ENCODE measurements at regions not wholly inside any gene's neighbourhood (a gene's known extent, or its start where the extent isn't known, plus 50 kb on each side); places are given as distances from the start of the nearest gene placed in this dataset.

DNA sequence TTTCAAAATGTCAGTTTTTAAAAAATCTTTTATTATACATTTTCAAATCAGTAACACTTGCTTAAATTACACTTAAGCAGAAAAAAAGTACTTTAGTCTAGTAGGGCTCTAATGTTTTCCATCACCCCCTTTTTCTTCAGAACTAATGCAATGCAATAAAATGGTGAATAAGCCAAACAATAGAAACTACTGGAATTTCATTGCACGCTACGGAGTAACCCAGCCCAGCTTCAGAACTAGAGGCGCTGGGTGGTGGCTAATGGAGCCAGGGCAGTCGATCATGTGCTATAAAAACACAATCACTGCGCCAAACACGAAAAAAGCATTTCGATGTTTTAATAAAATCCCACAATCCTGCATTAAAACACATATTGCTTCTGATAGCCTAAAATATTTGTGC, 59.9 kb upstream of the ODAD2 start:
- H3K4me3 ChIP-seq (ENCODE audit: low read depth in 1 of 2, low read length in 2 of 2), result no peak overlapping the region

DNA sequence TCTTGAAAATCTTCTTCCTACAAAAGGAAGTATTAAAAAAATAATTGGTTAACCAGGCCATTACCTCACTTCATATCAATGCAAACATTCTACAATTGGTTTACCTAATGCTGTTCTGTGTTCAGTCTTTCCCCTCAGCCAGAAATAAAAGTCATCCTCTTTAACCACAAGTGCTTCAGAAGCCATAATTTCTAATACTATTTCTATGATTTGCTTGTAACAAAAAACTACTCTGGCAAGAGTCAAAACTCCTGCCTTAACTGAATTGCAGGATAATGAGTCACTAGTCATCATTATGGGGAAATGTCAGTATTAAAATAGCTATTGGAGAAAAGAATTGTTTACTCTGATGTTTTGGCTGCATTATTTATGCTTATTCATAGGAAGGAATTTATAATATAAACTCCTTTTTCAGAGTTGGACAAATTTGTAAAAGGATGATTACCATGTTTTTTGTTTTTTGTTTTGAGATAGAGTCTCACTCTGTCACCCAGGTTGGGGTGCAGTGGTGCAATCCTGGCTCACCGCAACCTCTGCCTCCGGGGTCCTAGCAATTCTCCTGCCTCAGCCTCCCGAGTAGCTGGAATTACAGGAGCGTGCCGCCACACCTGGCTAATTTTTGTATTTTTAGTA, 55.5 kb upstream of the ODAD2 start:
- 86 to 87% methylated on average over 5 of the region's 5 CpGs for WGBS, 2 donors
- Histone ChIP-seq H3K4me1 (ENCODE audit: control insufficient read depth in 2 of 2, insufficient read depth in 2 of 2, low read length in 1 of 2) (no peaks in the 10 kb centered on the region), H3K4me3 (ENCODE audit: low read depth in 1 of 2, low read length in 2 of 2) (no peak overlapping the region), H3K9me3 (ENCODE audit: control insufficient read depth in 2 of 2, insufficient read depth in 1 of 2, low read depth in 1 of 2, low read length in 1 of 2) (no peaks in the 10 kb centered on the region), H3K27me3 (ENCODE audit: control insufficient read depth in 1 of 2, insufficient read depth in 2 of 2, low read length in 2 of 2) (no peaks in the 10 kb centered on the region), H3K27ac (ENCODE audit: low read depth in 2 of 2, low read length in 1 of 2) (peak overlapping the region in 1 of 2 donors; percentile 49), H3K36me3 (ENCODE audit: control insufficient read depth in 2 of 2, insufficient read depth in 2 of 2, low read length in 1 of 2) (peaks cover 4 to 5% of the 10 kb centered on the region in 2 donors)

More for the DNA sequence above, 59.9 kb upstream of the ODAD2 start:
- Histone ChIP-seq H3K27ac (ENCODE audit: low read depth in 2 of 2, low read length in 1 of 2) (no peak overlapping the region), H3K27me3 (ENCODE audit: control insufficient read depth in 1 of 2, insufficient read depth in 2 of 2, low read length in 2 of 2) (no peaks in the 10 kb centered on the region), H3K4me1 (ENCODE audit: control insufficient read depth in 2 of 2, insufficient read depth in 2 of 2, low read length in 1 of 2) (no peaks in the 10 kb centered on the region), H3K9me3 (ENCODE audit: control insufficient read depth in 2 of 2, insufficient read depth in 1 of 2, low read depth in 1 of 2, low read length in 1 of 2) (no peaks in the 10 kb centered on the region), H3K36me3 (ENCODE audit: control insufficient read depth in 2 of 2, insufficient read depth in 2 of 2, low read length in 1 of 2) (peaks cover 4 to 5% of the 10 kb centered on the region in 2 donors)
- WGBS, 2 donors, result 95 to 97% methylated on average over 7 of the region's 7 CpGs

DNA sequence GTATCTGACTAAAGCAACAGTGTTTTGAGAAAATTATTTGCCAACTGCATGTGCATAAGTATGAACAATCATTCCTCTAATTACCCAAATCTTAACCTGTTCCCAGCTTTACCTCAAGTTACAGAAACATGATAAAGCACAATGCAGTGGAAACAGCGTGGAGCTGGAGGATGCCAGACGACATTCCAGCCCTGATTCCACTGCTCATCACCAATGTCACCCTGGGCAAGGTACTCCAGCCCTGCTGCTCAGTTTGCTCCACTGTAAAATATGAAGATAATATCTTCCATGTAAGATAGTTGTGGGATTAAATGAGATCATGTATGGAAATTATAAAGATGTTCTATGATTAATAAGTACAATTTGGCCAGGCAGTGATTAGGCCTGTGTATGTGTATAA, 50.4 kb upstream of the ODAD2 start:
- WGBS, 2 donors, result 94 to 96% methylated on average over 2 of the region's 2 CpGs
- no peaks in the 10 kb centered on the region for H3K9me3 ChIP-seq (ENCODE audit: control insufficient read depth in 2 of 2, insufficient read depth in 1 of 2, low read depth in 1 of 2, low read length in 1 of 2)

More for the DNA sequence above, 50.4 kb upstream of the ODAD2 start:
- Histone ChIP-seq H3K4me1 (ENCODE audit: control insufficient read depth in 2 of 2, insufficient read depth in 2 of 2, low read length in 1 of 2) (no peaks in the 10 kb centered on the region), H3K36me3 (ENCODE audit: control insufficient read depth in 2 of 2, insufficient read depth in 2 of 2, low read length in 1 of 2) (no peaks in the 10 kb centered on the region), H3K27ac (ENCODE audit: low read depth in 2 of 2, low read length in 1 of 2) (no peak overlapping the region), H3K4me3 (ENCODE audit: low read depth in 1 of 2, low read length in 2 of 2) (no peak overlapping the region), H3K27me3 (ENCODE audit: control insufficient read depth in 1 of 2, insufficient read depth in 2 of 2, low read length in 2 of 2) (no peaks in the 10 kb centered on the region)
